H9 (cell line): ENCODE measurements at regions not wholly inside any gene's neighbourhood (a gene's known extent, or its start where the extent isn't known, plus 50 kb on each side); places are given as distances from the start of the nearest gene placed in this dataset.

Experiments
- DNase-seq: peaks from one replicate; pipeline ENCODE4 v3.0.0-alpha.2; 2017
- H2AFZ ChIP-seq: one replicate; pipeline ENCODE4 v1.6.1; 2013; ENCODE audit warnings: mild to moderate bottlenecking, low read length, control low read depth, moderate library complexity
- H2AK5ac ChIP-seq: 2 replicates; pipeline ENCODE4 v1.6.1; 2013; ENCODE audit warnings: low read length, control low read depth, mixed read lengths; ENCODE audit not compliant: insufficient read length
- H2BK120ac ChIP-seq: one replicate; pipeline ENCODE4 v1.6.1; 2013; ENCODE audit warnings: low read depth, mild to moderate bottlenecking, low read length, control low read depth, inconsistent platforms; ENCODE audit not compliant: poor library complexity, severe bottlenecking
- H2BK12ac ChIP-seq: 2 replicates; pipeline ENCODE4 v1.6.1; 2013; ENCODE audit warnings: low read length, control low read depth, mixed read lengths, low read depth; ENCODE audit not compliant: insufficient read length
- H2BK15ac ChIP-seq: 2 replicates; pipeline ENCODE4 v1.6.1; 2013; ENCODE audit warnings: low read depth, low read length, control low read depth
- H2BK20ac ChIP-seq: one replicate; pipeline ENCODE4 v1.6.1; 2013; ENCODE audit warnings: low read depth, mild to moderate bottlenecking, low read length, control low read depth, inconsistent platforms; ENCODE audit not compliant: poor library complexity, severe bottlenecking
- H2BK5ac ChIP-seq: 2 replicates; pipeline ENCODE4 v1.6.1; 2013; ENCODE audit warnings: low read length, control low read depth, mixed read lengths; ENCODE audit not compliant: insufficient read length
- H3K14ac ChIP-seq: 2 replicates; pipeline ENCODE4 v1.6.1; 2013; ENCODE audit warnings: low read length, control low read depth; ENCODE audit not compliant: insufficient read depth
- H3K18ac ChIP-seq: 2 replicates; pipeline ENCODE4 v1.6.1; 2013; ENCODE audit warnings: low read depth, mild to moderate bottlenecking, mixed read lengths, low read length, control low read depth; ENCODE audit not compliant: insufficient read length
- H3K23ac ChIP-seq: 2 replicates; pipeline ENCODE4 v1.6.1; 2013; ENCODE audit warnings: low read length, control low read depth, mixed read lengths, low read depth; ENCODE audit not compliant: insufficient read length
- H3K23me2 ChIP-seq: 2 replicates; pipeline ENCODE4 v1.6.1; 2013; ENCODE audit warnings: low read depth, mild to moderate bottlenecking, mixed read lengths, low read length, control low read depth; ENCODE audit not compliant: insufficient read length, poor library complexity, severe bottlenecking
- H3K27ac ChIP-seq: 2 replicates; pipeline ENCODE4 v1.5.1; 2013; ENCODE audit warnings: low read length, control low read depth, mixed read lengths, low read depth; ENCODE audit not compliant: insufficient read length
- H3K27me3 ChIP-seq: 2 replicates; pipeline ENCODE4 v1.6.1; 2013; ENCODE audit warnings: low read length, control low read depth, inconsistent platforms; ENCODE audit not compliant: insufficient read depth
- H3K4ac ChIP-seq: 2 replicates; pipeline ENCODE4 v1.6.1; 2013; ENCODE audit warnings: low read depth, mild to moderate bottlenecking, control low read depth, inconsistent platforms, low read length, moderate library complexity
- H3K4me1 ChIP-seq: 2 replicates; pipeline ENCODE4 v1.6.1; 2013; ENCODE audit warnings: low read length, control low read depth, inconsistent platforms; ENCODE audit not compliant: insufficient read depth
- H3K4me2 ChIP-seq: 2 replicates; pipeline ENCODE4 v1.6.1; 2013; ENCODE audit warnings: low read length, control low read depth, mixed read lengths; ENCODE audit not compliant: insufficient read length, insufficient read depth
- H3K56ac ChIP-seq: 2 replicates; pipeline ENCODE4 v1.6.1; 2013; ENCODE audit warnings: low read depth, mild to moderate bottlenecking, mixed read lengths, low read length, control low read depth; ENCODE audit not compliant: insufficient read length
- H3K79me1 ChIP-seq: 2 replicates; pipeline ENCODE4 v1.6.1; 2013; ENCODE audit warnings: low read depth, mild to moderate bottlenecking, moderate library complexity, low read length, control low read depth, inconsistent platforms; ENCODE audit not compliant: insufficient read depth, poor library complexity, severe bottlenecking
- H3K79me2 ChIP-seq: 2 replicates; pipeline ENCODE4 v1.6.1; 2013; ENCODE audit warnings: low read length, control low read depth, inconsistent platforms; ENCODE audit not compliant: insufficient read depth
- H3K9ac ChIP-seq: 2 replicates; pipeline ENCODE4 v1.6.1; 2013; ENCODE audit warnings: low read length, control low read depth, mixed read lengths; ENCODE audit not compliant: insufficient read length; ENCODE audit errors: extremely low read depth
- H3K9me3 ChIP-seq: one replicate; pipeline ENCODE4 v1.6.1; 2013; ENCODE audit warnings: low read depth, low read length, inconsistent platforms; ENCODE audit not compliant: control insufficient read depth
- H3T11ph ChIP-seq: one replicate; pipeline ENCODE4 v1.6.1; 2013; ENCODE audit warnings: mild to moderate bottlenecking, low read length, control low read depth, inconsistent platforms
- H4K20me1 ChIP-seq: one replicate; pipeline ENCODE4 v1.6.1; 2013; ENCODE audit not compliant: control insufficient read depth, insufficient read length, insufficient read depth
- H4K5ac ChIP-seq: 2 replicates; pipeline ENCODE4 v1.6.1; 2013; ENCODE audit warnings: low read depth, mild to moderate bottlenecking, mixed read lengths, low read length, control low read depth; ENCODE audit not compliant: insufficient read length
- H4K8ac ChIP-seq: replicated peaks from 2 replicates; pipeline ENCODE4 v1.6.1; 2013; ENCODE audit warnings: low read length, control low read depth, mixed read lengths, low read depth; ENCODE audit not compliant: insufficient read length
- H4K91ac ChIP-seq: 2 replicates; pipeline ENCODE4 v1.6.1; 2013; ENCODE audit warnings: low read depth, mild to moderate bottlenecking, moderate library complexity, mixed read lengths, low read length, control low read depth; ENCODE audit not compliant: insufficient read length
- H3K27ac Mint-ChIP-seq, 3 experiments: 2 replicates in 2 of 3; 3 replicates in 1 of 3; pipeline ENCODE4 v1.8.0; 2020 to 2021; ENCODE audit warnings: mixed read lengths in 3 of 3, mild to moderate bottlenecking in 1 of 3, moderate library complexity in 1 of 3
- H3K27me3 Mint-ChIP-seq: 2 replicates; pipeline ENCODE4 v1.8.0; 2021; ENCODE audit warnings: low read depth, mild to moderate bottlenecking, moderate library complexity, mixed read lengths
- H3K36me3 Mint-ChIP-seq, 3 experiments: 2 replicates in 2 of 3; 3 replicates in 1 of 3; pipeline ENCODE4 v1.8.0; 2020 to 2021; ENCODE audit warnings: low read depth in 3 of 3, mixed read lengths in 3 of 3; ENCODE audit not compliant: insufficient read depth in 1 of 3
- H3K4me1 Mint-ChIP-seq, 2 experiments: 2 replicates each; pipeline ENCODE4 v1.8.0; 2020; ENCODE audit warnings: mixed read lengths in 2 of 2
- H3K4me3 Mint-ChIP-seq, 2 experiments: 2 replicates in 1 of 2; 3 replicates in 1 of 2; pipeline ENCODE4 v1.8.0; 2020 to 2021; ENCODE audit warnings: mild to moderate bottlenecking in 2 of 2, mixed read lengths in 2 of 2, moderate library complexity in 1 of 2
- H3K9me3 Mint-ChIP-seq, 2 experiments: 2 replicates in 1 of 2; 3 replicates in 1 of 2; pipeline ENCODE4 v1.8.0; 2020; ENCODE audit warnings: mild to moderate bottlenecking in 2 of 2, mixed read lengths in 2 of 2, moderate library complexity in 1 of 2
- WGBS: extraction: QIAGEN DNeasy Blood & Tissue Kit; methylation state at CpG from one replicate; pipeline ENCODE4 v1.1.7; 2013; ENCODE audit warnings: missing lambda C conversion rate, low lambda C conversion rate, mixed read lengths; ENCODE audit not compliant: insufficient read length; ENCODE audit errors: extremely low coverage; 5-methylcytosine and 5-hydroxymethylcytosine counted together
- TF ChIP-seq, protein P1 (sequence below): fragments of 200-600 bp; sonication (generic); conservative IDR thresholded peaks from 3 replicates; pipeline ENCODE4 v1.8.0; 2021; ENCODE audit warnings: antibody characterized with exemption, mild to moderate bottlenecking

DNA sequence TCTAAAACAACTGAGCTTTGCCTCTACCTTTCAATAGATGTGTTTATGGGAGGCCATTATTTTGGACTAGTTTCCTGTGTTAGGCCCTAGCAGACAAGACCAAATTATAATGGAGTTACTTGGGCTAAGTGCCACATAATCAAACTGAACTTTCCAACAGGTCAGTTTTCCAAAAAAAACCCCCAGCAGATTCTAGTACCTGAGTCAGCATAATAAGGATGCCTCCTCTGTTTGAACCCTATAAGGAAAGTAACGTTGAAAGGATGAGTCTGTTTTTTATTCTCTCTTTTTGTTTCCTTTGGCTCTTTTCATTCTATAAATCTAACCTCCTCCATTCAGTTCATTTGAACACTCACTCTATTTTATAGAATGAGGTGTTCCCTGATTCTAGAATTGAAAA is 148.1 kb upstream of the FAM3C start:
- Histone ChIP-seq H3K4me2 (no peak overlapping the region), H3K14ac (no peak overlapping the region), H2BK120ac (no peak overlapping the region), H3K18ac (no peak overlapping the region), H4K8ac (no peak overlapping the region), H3T11ph (no peak overlapping the region), H2BK15ac (no peak overlapping the region), H3K79me1 (no peaks in the 10 kb centered on the region), H3K56ac (no peak overlapping the region), H3K79me2 (no peaks in the 10 kb centered on the region), H4K91ac (no peak overlapping the region), H2BK20ac (no peak overlapping the region), H3K27me3 (no peaks in the 10 kb centered on the region), H3K9ac (no peak overlapping the region), H2BK5ac (no peak overlapping the region), H2AK5ac (no peak overlapping the region), H3K9me3 (no peaks in the 10 kb centered on the region), H3K4ac (no peak overlapping the region), H3K4me1 (no peaks in the 10 kb centered on the region), H2AFZ (no peak overlapping the region), H2BK12ac (no peak overlapping the region), H4K5ac (no peak overlapping the region), H3K27ac (no peak overlapping the region), H4K20me1 (no peaks in the 10 kb centered on the region), H3K23ac (no peak overlapping the region), H3K23me2 (no peaks in the 10 kb centered on the region)
- Mint-ChIP-seq H3K9me3 (peaks cover 12 to 16% of the 10 kb centered on the region in 2 experiments), H3K4me1 (no peaks in the 10 kb centered on the region), H3K27ac (no peak overlapping the region), H3K27me3 (no peaks in the 10 kb centered on the region; the same call in 1 of the 2 replicates), H3K36me3 (peaks cover 3 to 19% (median 11%) of the 10 kb centered on the region in 3 experiments; a peak in 6 of 7 replicates), H3K4me3 (no peak overlapping the region)
- TF ChIP-seq, protein P1, sequence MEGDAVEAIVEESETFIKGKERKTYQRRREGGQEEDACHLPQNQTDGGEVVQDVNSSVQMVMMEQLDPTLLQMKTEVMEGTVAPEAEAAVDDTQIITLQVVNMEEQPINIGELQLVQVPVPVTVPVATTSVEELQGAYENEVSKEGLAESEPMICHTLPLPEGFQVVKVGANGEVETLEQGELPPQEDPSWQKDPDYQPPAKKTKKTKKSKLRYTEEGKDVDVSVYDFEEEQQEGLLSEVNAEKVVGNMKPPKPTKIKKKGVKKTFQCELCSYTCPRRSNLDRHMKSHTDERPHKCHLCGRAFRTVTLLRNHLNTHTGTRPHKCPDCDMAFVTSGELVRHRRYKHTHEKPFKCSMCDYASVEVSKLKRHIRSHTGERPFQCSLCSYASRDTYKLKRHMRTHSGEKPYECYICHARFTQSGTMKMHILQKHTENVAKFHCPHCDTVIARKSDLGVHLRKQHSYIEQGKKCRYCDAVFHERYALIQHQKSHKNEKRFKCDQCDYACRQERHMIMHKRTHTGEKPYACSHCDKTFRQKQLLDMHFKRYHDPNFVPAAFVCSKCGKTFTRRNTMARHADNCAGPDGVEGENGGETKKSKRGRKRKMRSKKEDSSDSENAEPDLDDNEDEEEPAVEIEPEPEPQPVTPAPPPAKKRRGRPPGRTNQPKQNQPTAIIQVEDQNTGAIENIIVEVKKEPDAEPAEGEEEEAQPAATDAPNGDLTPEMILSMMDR: no peak
- no peak for DNase-seq
- no CpG with 5 or more reads among the region's 1 CpG for WGBS
